ENCODE measurements at regions not wholly inside any gene's neighbourhood (a gene's known extent, or its start where the extent isn't known, plus 50 kb on each side); places are given as distances from the start of the nearest gene placed in this dataset.

DNA sequence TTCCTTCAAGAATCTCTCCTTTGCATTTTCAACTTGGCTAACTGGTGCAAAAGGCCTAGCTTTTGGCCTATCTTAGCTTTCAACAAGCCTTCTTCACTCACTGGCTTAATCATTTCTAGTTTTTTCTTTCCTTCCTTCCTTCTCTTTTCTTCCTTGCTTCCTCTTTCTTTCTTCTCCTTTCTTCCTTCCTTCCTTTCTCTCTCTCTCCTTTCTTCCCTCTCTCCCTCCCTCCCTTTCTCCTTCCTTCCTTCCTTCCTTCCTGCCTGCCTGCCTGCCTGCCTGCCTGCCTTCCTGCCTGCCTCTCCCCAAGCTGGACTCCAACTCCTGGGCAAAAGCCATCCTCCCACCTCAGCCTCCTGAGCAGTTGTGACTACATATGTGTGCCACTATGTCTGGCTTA is 176.2 kb upstream of the APCDD1 start:
- H3K4me3 ChIP-seq = no peak overlapping the region
- no peak overlapping the region for H3K27ac ChIP-seq (ENCODE audit: low read depth in 1 of 2, low read length in 1 of 2)
- no peak for ATAC-seq (ENCODE audit: insufficient read depth, low FRiP score)
- H3K4me1 ChIP-seq (ENCODE audit: control insufficient read depth in 5 of 5, insufficient read depth in 5 of 5, low read length in 5 of 5) = no peaks in the 10 kb centered on the region
- no peak for DNase-seq
- H3K36me3 ChIP-seq (ENCODE audit: control insufficient read depth in 4 of 4, insufficient read depth in 4 of 4, low read length in 4 of 4) = no peaks in the 10 kb centered on the region
- TF ChIP-seq, protein P1, sequence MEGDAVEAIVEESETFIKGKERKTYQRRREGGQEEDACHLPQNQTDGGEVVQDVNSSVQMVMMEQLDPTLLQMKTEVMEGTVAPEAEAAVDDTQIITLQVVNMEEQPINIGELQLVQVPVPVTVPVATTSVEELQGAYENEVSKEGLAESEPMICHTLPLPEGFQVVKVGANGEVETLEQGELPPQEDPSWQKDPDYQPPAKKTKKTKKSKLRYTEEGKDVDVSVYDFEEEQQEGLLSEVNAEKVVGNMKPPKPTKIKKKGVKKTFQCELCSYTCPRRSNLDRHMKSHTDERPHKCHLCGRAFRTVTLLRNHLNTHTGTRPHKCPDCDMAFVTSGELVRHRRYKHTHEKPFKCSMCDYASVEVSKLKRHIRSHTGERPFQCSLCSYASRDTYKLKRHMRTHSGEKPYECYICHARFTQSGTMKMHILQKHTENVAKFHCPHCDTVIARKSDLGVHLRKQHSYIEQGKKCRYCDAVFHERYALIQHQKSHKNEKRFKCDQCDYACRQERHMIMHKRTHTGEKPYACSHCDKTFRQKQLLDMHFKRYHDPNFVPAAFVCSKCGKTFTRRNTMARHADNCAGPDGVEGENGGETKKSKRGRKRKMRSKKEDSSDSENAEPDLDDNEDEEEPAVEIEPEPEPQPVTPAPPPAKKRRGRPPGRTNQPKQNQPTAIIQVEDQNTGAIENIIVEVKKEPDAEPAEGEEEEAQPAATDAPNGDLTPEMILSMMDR (IDR thresholded peaks at IDR 0.05; ENCODE audit: control extremely low read depth, extremely low read depth) = no peak
- H3K9ac ChIP-seq (ENCODE audit: insufficient read depth in 1 of 2, low read length in 2 of 2) = no peak overlapping the region
- peaks cover 0 to 2% (median 0%) of the 10 kb centered on the region in 4 donors for H3K9me3 ChIP-seq (ENCODE audit: control insufficient read depth in 4 of 4, insufficient read depth in 3 of 4, low read length in 3 of 4)
- H3K27me3 ChIP-seq (ENCODE audit: control insufficient read depth in 3 of 3, insufficient read depth in 3 of 3, low read length in 2 of 3) = no peaks in the 10 kb centered on the region

DNA sequence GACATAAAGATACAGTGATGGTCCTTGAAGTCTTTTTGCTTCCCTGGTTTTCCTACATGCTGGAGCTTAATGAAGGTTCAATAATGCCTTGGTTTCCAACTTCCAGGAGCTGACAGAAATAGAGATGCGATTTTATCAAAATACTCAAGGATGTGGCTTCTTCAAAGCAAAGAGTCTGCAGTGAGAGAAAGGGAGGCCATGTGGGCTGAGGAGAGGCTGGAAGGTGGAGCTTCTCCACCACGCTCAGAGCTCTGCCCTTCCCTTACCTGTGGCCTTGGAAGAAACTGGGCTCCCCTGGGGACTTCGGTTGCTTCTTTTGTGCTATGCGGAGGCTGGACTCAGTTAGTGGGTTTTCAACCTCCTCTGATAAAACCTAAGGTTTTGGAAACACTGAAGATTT is 175.0 kb upstream of the APCDD1 start:
- H3K36me3 ChIP-seq (ENCODE audit: control insufficient read depth in 4 of 4, insufficient read depth in 4 of 4, low read length in 4 of 4) = no peaks in the 10 kb centered on the region
- 93 to 97% methylated on average over 4 of the region's 4 CpGs for WGBS, 2 donors
- no peak overlapping the region for H3K27ac ChIP-seq (ENCODE audit: low read depth in 1 of 2, low read length in 1 of 2)
- DNase-seq = no peak
- no peaks in the 10 kb centered on the region for H3K27me3 ChIP-seq (ENCODE audit: control insufficient read depth in 3 of 3, insufficient read depth in 3 of 3, low read length in 2 of 3)
- H3K9me3 ChIP-seq (ENCODE audit: control insufficient read depth in 4 of 4, insufficient read depth in 3 of 4, low read length in 3 of 4) = peaks cover 0 to 2% (median 0%) of the 10 kb centered on the region in 4 donors
- H3K9ac ChIP-seq (ENCODE audit: insufficient read depth in 1 of 2, low read length in 2 of 2) = no peak overlapping the region
- H3K4me1 ChIP-seq (ENCODE audit: control insufficient read depth in 5 of 5, insufficient read depth in 5 of 5, low read length in 5 of 5) = peaks cover 0 to 2% (median 0%) of the 10 kb centered on the region in 5 donors
- TF ChIP-seq, protein P1 (IDR thresholded peaks at IDR 0.05; ENCODE audit: control extremely low read depth, extremely low read depth) = no peak
- no peak overlapping the region for H3K4me3 ChIP-seq
- no peak for ATAC-seq (ENCODE audit: insufficient read depth, low FRiP score)

DNA sequence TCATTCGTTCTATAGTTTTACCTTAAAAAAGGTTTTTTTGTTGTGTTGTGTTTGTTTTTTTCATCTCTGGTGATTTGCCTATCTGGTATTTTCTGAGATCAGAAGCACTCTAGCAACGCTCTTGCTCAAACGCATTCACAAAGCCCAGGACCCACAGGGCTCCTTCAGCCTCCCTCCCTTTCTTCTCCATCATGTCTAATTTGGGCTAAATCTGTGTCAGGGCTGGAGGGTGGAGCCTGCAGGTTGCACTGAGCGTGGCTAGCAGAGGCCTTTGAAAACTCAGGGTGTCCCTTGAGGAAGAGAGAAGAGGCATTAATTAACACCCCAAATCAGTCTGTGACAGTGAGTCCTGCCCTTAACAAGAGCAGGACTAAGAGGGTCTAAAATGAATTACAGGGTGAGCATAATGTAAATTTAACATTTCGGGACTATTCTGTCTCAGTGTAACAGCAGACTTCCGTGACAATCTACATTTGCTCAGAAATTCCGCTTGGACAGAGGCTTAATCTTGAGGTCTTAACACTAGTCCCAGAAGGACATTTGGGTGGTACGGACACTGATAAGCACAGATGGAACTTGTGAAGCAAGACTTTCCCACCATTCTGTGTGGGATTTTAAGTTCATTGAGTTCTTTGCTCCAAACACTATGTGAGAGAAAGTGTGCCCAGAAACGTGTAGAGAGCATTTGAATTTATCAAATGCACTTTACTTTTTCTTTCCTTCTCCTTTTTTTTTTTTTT is 174.4 kb upstream of the APCDD1 start:
- Histone ChIP-seq H3K27ac (ENCODE audit: low read depth in 1 of 2, low read length in 1 of 2) (no peak overlapping the region), H3K36me3 (ENCODE audit: control insufficient read depth in 4 of 4, insufficient read depth in 4 of 4, low read length in 4 of 4) (no peaks in the 10 kb centered on the region), H3K9ac (ENCODE audit: insufficient read depth in 1 of 2, low read length in 2 of 2) (no peak overlapping the region), H3K4me3 (no peak overlapping the region), H3K27me3 (ENCODE audit: control insufficient read depth in 3 of 3, insufficient read depth in 3 of 3, low read length in 2 of 3) (no peaks in the 10 kb centered on the region), H3K9me3 (ENCODE audit: control insufficient read depth in 4 of 4, insufficient read depth in 3 of 4, low read length in 3 of 4) (peaks cover 0 to 2% (median 0%) of the 10 kb centered on the region in 4 donors), H3K4me1 (ENCODE audit: control insufficient read depth in 5 of 5, insufficient read depth in 5 of 5, low read length in 5 of 5) (peaks cover 0 to 2% (median 0%) of the 10 kb centered on the region in 5 donors)
- 94 to 96% methylated on average over 9 of the region's 9 CpGs for WGBS, 2 donors
- TF ChIP-seq, protein P1 (IDR thresholded peaks at IDR 0.05; ENCODE audit: control extremely low read depth, extremely low read depth) = no peak
- no peak for ATAC-seq (ENCODE audit: insufficient read depth, low FRiP score)
- DNase-seq = no peak
